Activated CD4-positive, alpha-beta T cell treated with anti-CD3 and anti-CD28 coated beads, Interleukin-2, Interleukin-6, amounts not matched to agents 100 ng/mL and 50 ng/mL, durations not matched to agents 16 hours and 8 hours (primary cell): ENCODE measurements at regions not wholly inside any gene's neighbourhood (a gene's known extent, or its start where the extent isn't known, plus 50 kb on each side); places are given as distances from the start of the nearest gene placed in this dataset.
A peak's percentile ranks its signal among the peaks of the same experiment; 100 is the strongest.

Source experiments
- DNase-seq: peaks from one replicate; pipeline ENCODE4 v3.0.0-alpha.2; 2020

- no peak for DNase-seq
Measured at GRCh38 chr1:23614032-23614660, 54.8 kb upstream of the ID3 start.

- DNase-seq, result peak; percentile 61
Measured at GRCh38 chr1:23613191-23614031, 54.1 kb upstream of the ID3 start.

DNA sequence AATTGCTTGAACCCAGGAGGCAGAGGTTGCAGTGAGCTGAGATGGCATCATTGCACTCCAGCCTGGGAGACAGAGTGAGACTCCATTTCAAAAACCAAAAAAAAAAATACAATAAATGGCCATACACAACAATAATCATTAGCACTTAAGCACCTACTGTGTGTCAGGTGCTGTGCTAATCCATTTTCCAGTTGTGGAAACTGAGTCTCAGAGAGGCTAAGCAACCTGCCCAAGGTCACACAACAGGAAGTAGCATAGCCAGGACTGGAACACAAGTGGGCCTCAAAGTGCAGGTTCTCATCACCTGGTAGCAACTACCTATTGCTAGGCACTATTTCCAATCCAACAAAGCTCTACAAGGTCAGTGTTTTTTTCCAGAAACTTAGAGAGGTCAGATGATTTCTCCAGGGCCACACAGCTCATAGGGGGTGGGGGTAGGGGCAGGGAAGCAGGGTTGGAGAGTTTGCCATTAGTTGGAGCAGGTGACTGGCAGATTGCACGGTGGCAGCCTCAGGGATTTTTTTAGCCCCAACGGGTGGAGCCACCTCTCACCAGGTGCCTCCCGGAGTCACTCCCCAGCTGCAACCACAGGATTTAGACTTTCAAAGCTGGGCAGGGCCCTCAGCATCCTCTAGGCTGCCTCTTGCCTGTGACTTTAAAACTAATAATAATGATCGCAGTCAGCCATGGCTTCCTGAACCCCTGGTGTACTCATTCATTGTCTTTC lies 52.5 kb upstream of the ID3 start:
- DNase-seq, result no peak

DNA sequence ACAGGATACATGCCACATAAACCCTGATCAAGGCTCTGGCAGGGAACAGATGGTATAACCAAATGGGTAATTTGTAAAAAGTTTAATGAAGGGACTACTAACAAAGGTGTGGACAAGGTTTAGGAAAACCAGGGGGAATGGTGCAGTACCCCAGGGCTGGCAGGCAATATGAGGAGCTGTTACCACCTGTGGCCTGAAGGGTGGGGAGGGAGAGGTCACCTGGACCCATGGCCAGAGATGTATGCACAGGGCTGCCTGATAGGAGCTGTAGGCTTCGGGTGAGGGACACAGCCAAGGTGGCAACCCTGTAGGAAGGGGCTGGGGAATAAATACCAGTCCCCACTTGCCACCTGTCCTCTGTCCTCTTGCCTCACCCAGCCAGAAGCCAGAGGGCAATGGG lies 51.4 kb upstream of the ID3 start:
- no peak for DNase-seq

- no peak for DNase-seq
Measured at GRCh38 chr1:23609971-23610370, 50.7 kb upstream of the ID3 start.
